Ecto neural progenitor cell (in vitro differentiated cells): ENCODE measurements at regions not wholly inside any gene's neighbourhood (a gene's known extent, or its start where the extent isn't known, plus 50 kb on each side); places are given as distances from the start of the nearest gene placed in this dataset.

Source experiments
- DNase-seq: peaks from one replicate; pipeline ENCODE4 v3.0.0-alpha.2; 2018; ENCODE audit warnings: low spot score

DNA sequence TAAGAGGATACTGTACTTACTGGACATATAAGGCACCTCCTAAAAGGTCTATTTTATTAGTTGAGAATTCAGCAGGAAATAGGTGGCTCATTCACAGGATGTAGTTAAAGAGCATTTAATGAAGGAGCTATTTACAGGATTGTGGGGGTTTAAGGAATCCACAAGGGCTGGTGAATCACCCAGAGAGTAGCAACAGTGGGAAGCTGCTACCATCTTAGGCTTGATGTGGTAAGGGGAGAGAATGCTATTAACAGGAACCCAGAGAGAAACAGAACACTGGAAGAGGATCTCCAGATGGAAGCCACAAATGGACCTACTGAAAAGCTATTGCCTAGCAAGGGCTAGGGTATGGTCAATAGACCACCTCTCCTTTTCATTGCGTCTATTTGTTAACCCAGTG is 52.0 kb upstream of the COL11A1 start:
- no peak for DNase-seq
